GM12878 (cell line): ENCODE measurements at regions not wholly inside any gene's neighbourhood (a gene's known extent, or its start where the extent isn't known, plus 50 kb on each side); places are given as distances from the start of the nearest gene placed in this dataset.
A peak's percentile ranks its signal among the peaks of the same experiment; 100 is the strongest.

Source experiments
- BACH1 ChIP-seq: fragments of 450-650 bp; IDR thresholded peaks from 2 replicates; pipeline ENCODE4 v1.6.1; 2017; ENCODE audit warnings: mild to moderate bottlenecking, borderline replicate concordance
- BCLAF1 ChIP-seq: fragments of 450-650 bp; IDR thresholded peaks from 2 replicates; pipeline ENCODE4 v1.6.1; 2017; ENCODE audit warnings: antibody characterized with exemption, mild to moderate bottlenecking, moderate library complexity
- CBFB ChIP-seq: IDR thresholded peaks from 2 replicates; pipeline ENCODE4 v1.6.1; 2016; ENCODE audit warnings: antibody characterized with exemption, low read depth
- CHD2 ChIP-seq: IDR thresholded peaks from 2 replicates; pipeline ENCODE4 v1.6.1; 2011; ENCODE audit warnings: low read depth, low read length, improper control_type of control experiment, borderline replicate concordance
- EZH2 ChIP-seq: IDR thresholded peaks from 2 replicates; pipeline ENCODE4 v1.6.1; 2012; ENCODE audit warnings: low read depth, mild to moderate bottlenecking, control low read depth, inconsistent platforms, low read length, borderline replicate concordance; ENCODE audit not compliant: control insufficient read depth
- MTA2 ChIP-seq: fragments of 450-650 bp; IDR thresholded peaks from 2 replicates; pipeline ENCODE4 v1.6.1; 2016; ENCODE audit warnings: low read depth, mild to moderate bottlenecking, moderate library complexity
- NFYA ChIP-seq: IDR thresholded peaks from 2 replicates; pipeline ENCODE4 v1.6.1; 2011; ENCODE audit warnings: low read depth, mild to moderate bottlenecking, low read length, improper control_type of control experiment, borderline replicate concordance
- NKRF ChIP-seq: fragments of 450-650 bp; conservative IDR thresholded peaks from 2 replicates; pipeline ENCODE4 v1.6.1; 2017; ENCODE audit warnings: mild to moderate bottlenecking, moderate library complexity
- NR2C1 ChIP-seq: fragments of 450-650 bp; IDR thresholded peaks from 2 replicates; pipeline ENCODE4 v1.6.1; 2017; ENCODE audit warnings: antibody characterized with exemption, mild to moderate bottlenecking, moderate library complexity
- POLR2A ChIP-seq: IDR thresholded peaks from 2 replicates; pipeline ENCODE4 v1.6.1; 2011; ENCODE audit warnings: low read depth, mild to moderate bottlenecking, low read length
- RAD51 ChIP-seq: fragments of 450-650 bp; IDR thresholded peaks from 2 replicates; pipeline ENCODE4 v1.6.1; 2016; ENCODE audit warnings: moderate library complexity, mild to moderate bottlenecking, inconsistent platforms
- RFX5 ChIP-seq: IDR thresholded peaks from 2 replicates; pipeline ENCODE4 v1.6.1; 2011; ENCODE audit warnings: low read depth, low read length, improper control_type of control experiment
- RUNX3 ChIP-seq: IDR thresholded peaks from 2 replicates; pipeline ENCODE4 v1.6.1; 2012; ENCODE audit warnings: low read length, inconsistent platforms
- SMAD1 ChIP-seq: fragments of 450-650 bp; IDR thresholded peaks from 2 replicates; pipeline ENCODE4 v1.6.1; 2018; ENCODE audit warnings: mild to moderate bottlenecking, low read depth; ENCODE audit not compliant: partially characterized antibody
- STAT1 ChIP-seq: fragments of 450-650 bp; conservative IDR thresholded peaks from 2 replicates; pipeline ENCODE4 v1.6.1; 2014; ENCODE audit warnings: antibody characterized with exemption, mild to moderate bottlenecking
- ZBED1 ChIP-seq: IDR thresholded peaks from 2 replicates; pipeline ENCODE4 v1.6.1; 2016; ENCODE audit warnings: borderline replicate concordance
- TF ChIP-seq, protein P1 (sequence below): fragments of 150-350 bp; IDR thresholded peaks from 2 replicates; pipeline ENCODE4 v1.6.1; 2014; ENCODE audit warnings: mild to moderate bottlenecking, low read depth, low read length
- TF ChIP-seq, protein P2 (sequence below): IDR thresholded peaks from 2 replicates; pipeline ENCODE4 v1.6.1; 2011; ENCODE audit warnings: low read depth, mild to moderate bottlenecking, low read length, moderate library complexity, borderline replicate concordance; ENCODE audit errors: extremely low read depth
- TF ChIP-seq, protein P3 (sequence below): IDR thresholded peaks from 2 replicates; pipeline ENCODE4 v1.6.1; 2011; ENCODE audit warnings: borderline replicate concordance, low read depth, mild to moderate bottlenecking, moderate library complexity, low read length; ENCODE audit not compliant: insufficient read depth, poor library complexity, severe bottlenecking

DNA sequence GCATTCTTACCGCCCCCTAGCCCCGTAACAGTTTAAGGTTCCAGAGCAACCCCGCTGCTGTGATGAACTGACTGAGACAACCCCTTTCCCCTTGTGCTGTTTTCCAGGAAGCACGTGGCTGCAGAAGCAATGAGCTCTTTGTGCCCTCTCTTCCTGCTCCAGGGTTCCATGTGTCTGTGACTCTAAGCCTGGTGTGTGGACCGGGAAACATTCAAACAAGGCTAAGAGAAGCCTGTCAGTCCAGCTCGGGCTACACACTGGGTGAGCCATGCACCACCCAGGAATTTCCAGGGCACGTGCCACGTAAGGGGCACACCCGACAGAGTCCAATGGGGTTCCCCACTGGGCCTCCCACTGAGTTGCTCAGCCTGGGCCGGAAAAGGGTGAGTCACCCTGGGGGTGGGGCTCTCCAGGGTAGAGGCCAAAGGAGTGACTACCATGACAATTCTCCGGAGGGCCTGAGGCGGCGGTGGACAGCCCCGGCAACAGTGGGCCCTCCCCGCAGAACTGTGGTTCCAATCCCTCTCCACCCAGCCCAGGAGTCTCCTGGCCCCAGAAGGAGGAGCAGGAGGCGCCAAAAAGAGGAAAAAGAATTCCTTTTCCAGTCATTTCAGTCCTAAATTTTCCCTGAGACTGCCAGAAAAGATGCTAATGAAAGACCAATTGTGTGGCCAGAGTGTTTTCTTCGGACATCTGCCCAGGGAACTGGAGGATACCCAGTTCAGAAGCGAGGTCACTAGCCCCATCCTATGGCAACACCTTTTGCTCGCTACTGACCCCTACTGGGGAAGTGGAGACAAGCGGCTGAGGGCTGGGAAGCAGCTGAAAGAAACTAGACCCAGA, 157.8 kb upstream of the SLC1A4 start (continued):
- TF ChIP-seq RUNX3 = peak; percentile 38; the same call in 1 of the 2 replicates
- TF ChIP-seq, protein P1, sequence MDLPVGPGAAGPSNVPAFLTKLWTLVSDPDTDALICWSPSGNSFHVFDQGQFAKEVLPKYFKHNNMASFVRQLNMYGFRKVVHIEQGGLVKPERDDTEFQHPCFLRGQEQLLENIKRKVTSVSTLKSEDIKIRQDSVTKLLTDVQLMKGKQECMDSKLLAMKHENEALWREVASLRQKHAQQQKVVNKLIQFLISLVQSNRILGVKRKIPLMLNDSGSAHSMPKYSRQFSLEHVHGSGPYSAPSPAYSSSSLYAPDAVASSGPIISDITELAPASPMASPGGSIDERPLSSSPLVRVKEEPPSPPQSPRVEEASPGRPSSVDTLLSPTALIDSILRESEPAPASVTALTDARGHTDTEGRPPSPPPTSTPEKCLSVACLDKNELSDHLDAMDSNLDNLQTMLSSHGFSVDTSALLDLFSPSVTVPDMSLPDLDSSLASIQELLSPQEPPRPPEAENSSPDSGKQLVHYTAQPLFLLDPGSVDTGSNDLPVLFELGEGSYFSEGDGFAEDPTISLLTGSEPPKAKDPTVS = no peak
- TF ChIP-seq NKRF = no peak
- no peak for TF ChIP-seq SMAD1
- no peak for TF ChIP-seq BCLAF1
- no peak for TF ChIP-seq EZH2
- no peak for TF ChIP-seq RFX5
- TF ChIP-seq, protein P2, sequence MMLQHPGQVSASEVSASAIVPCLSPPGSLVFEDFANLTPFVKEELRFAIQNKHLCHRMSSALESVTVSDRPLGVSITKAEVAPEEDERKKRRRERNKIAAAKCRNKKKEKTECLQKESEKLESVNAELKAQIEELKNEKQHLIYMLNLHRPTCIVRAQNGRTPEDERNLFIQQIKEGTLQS = peak; percentile 21; the same call in 1 of the 2 replicates
- 0 out of 2 replicates have a peak, but pooled peaks have one; percentile 12 for TF ChIP-seq MTA2
- no peak for TF ChIP-seq NR2C1
- TF ChIP-seq, protein P3, sequence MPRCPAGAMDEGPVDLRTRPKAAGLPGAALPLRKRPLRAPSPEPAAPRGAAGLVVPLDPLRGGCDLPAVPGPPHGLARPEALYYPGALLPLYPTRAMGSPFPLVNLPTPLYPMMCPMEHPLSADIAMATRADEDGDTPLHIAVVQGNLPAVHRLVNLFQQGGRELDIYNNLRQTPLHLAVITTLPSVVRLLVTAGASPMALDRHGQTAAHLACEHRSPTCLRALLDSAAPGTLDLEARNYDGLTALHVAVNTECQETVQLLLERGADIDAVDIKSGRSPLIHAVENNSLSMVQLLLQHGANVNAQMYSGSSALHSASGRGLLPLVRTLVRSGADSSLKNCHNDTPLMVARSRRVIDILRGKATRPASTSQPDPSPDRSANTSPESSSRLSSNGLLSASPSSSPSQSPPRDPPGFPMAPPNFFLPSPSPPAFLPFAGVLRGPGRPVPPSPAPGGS = peak; percentile 69
- TF ChIP-seq RAD51 = 0 out of 2 replicates have a peak, but pooled peaks have one; percentile 38
- no peak for TF ChIP-seq STAT1
- TF ChIP-seq ZBED1 = no peak; the same call in 1 of the 2 replicates
- no peak; the same call in none of the 2 replicates for TF ChIP-seq CBFB
- peak; percentile 65 for TF ChIP-seq BACH1
- peak; percentile 63; the same call in 1 of the 2 replicates for TF ChIP-seq CHD2
- no peak; the same call in none of the 2 replicates for TF ChIP-seq POLR2A
- TF ChIP-seq NFYA = no peak
